Calu3 (cell line): ENCODE measurements at regions not wholly inside any gene's neighbourhood (a gene's known extent, or its start where the extent isn't known, plus 50 kb on each side); places are given as distances from the start of the nearest gene placed in this dataset.

ENCODE experiments used
- BruUV-seq: library from RNA; stranded (reverse); fragments of 400-500 nt; replicated peaks from 2 replicates; lab custom pipeline; 2021; lab: Mats Ljungman, UMichigan
- CTCF ChIA-PET: fragments of 300-600 bp; sonication (Branson Sonifier 250); formaldehyde crosslinking; loops from one replicate; lab custom pipeline; 2022; ENCODE audit warnings: antibody characterized with exemption; lab: Charles Lee
- DNase-seq: peaks from one replicate; pipeline ENCODE4 v3.0.0; 2022
- H3K27ac Mint-ChIP-seq: one replicate; pipeline ENCODE4 v1.8.0; 2022; ENCODE audit warnings: mixed read lengths; ENCODE audit not compliant: unreplicated experiment
- H3K27me3 Mint-ChIP-seq: one replicate; pipeline ENCODE4 v1.8.0; 2022; ENCODE audit warnings: mixed read lengths; ENCODE audit not compliant: unreplicated experiment
- H3K36me3 Mint-ChIP-seq: one replicate; pipeline ENCODE4 v1.8.0; 2022; ENCODE audit warnings: mild to moderate bottlenecking, moderate library complexity, mixed read lengths; ENCODE audit not compliant: insufficient read depth, unreplicated experiment
- H3K4me1 Mint-ChIP-seq: one replicate; pipeline ENCODE4 v1.8.0; 2022; ENCODE audit warnings: mild to moderate bottlenecking, low read depth, mixed read lengths; ENCODE audit not compliant: unreplicated experiment
- H3K4me3 Mint-ChIP-seq: one replicate; pipeline ENCODE4 v1.8.0; 2022; ENCODE audit warnings: mild to moderate bottlenecking, low read depth, moderate library complexity, mixed read lengths; ENCODE audit not compliant: unreplicated experiment
- H3K9me3 Mint-ChIP-seq: one replicate; pipeline ENCODE4 v1.8.0; 2022; ENCODE audit warnings: low read depth, mixed read lengths; ENCODE audit not compliant: unreplicated experiment
- intact Hi-C: fragments of 100-400 bp; cut with micrococcal nuclease; formaldehyde crosslinking; loops from one replicate; pipeline ENCODE4 v1.10.0; 2022; ENCODE audit not compliant: unreplicated experiment
- TF ChIP-seq, protein P1 (sequence below): fragments of 200-600 bp; IDR thresholded peaks from one replicate; pipeline ENCODE4 v1.8.0; 2022; ENCODE audit warnings: antibody characterized with exemption; ENCODE audit not compliant: unreplicated experiment

- BruUV-seq: no TSS peak
- Mint-ChIP-seq H3K27me3 (no peaks in the 10 kb centered on the region), H3K36me3 (no peaks in the 10 kb centered on the region), H3K4me3 (no peak overlapping the region), H3K9me3 (peaks cover 2% of the 10 kb centered on the region), H3K27ac (no peak overlapping the region), H3K4me1 (no peaks in the 10 kb centered on the region)
- DNase-seq: no peak
- CTCF ChIA-PET: no interaction called here
- intact Hi-C loops: no loop called here
- TF ChIP-seq, protein P1, sequence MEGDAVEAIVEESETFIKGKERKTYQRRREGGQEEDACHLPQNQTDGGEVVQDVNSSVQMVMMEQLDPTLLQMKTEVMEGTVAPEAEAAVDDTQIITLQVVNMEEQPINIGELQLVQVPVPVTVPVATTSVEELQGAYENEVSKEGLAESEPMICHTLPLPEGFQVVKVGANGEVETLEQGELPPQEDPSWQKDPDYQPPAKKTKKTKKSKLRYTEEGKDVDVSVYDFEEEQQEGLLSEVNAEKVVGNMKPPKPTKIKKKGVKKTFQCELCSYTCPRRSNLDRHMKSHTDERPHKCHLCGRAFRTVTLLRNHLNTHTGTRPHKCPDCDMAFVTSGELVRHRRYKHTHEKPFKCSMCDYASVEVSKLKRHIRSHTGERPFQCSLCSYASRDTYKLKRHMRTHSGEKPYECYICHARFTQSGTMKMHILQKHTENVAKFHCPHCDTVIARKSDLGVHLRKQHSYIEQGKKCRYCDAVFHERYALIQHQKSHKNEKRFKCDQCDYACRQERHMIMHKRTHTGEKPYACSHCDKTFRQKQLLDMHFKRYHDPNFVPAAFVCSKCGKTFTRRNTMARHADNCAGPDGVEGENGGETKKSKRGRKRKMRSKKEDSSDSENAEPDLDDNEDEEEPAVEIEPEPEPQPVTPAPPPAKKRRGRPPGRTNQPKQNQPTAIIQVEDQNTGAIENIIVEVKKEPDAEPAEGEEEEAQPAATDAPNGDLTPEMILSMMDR: no peak
These were observed 220.8 kb upstream of the SNX19 start for GRCh38 chr11:131137046-131137445.

- no peak overlapping the region for H3K4me3 Mint-ChIP-seq
- H3K4me1 Mint-ChIP-seq: no peaks in the 10 kb centered on the region
- no peaks in the 10 kb centered on the region for H3K9me3 Mint-ChIP-seq
- CTCF ChIA-PET: no interaction called here
- BruUV-seq: no TSS peak
- intact Hi-C loops: no loop called here
- TF ChIP-seq, protein P1: no peak
- DNase-seq: no peak
- H3K27me3 Mint-ChIP-seq: no peaks in the 10 kb centered on the region
- H3K27ac Mint-ChIP-seq: no peak overlapping the region
- no peaks in the 10 kb centered on the region for H3K36me3 Mint-ChIP-seq
These were observed 222.5 kb upstream of the SNX19 start for GRCh38 chr11:131138731-131139130.

- TF ChIP-seq, protein P1: no peak
- no peak overlapping the region for H3K27ac Mint-ChIP-seq
- H3K4me3 Mint-ChIP-seq: no peak overlapping the region
- no TSS peak for BruUV-seq
- no peaks in the 10 kb centered on the region for H3K36me3 Mint-ChIP-seq
- CTCF ChIA-PET: no interaction called here
- no peaks in the 10 kb centered on the region for H3K27me3 Mint-ChIP-seq
- intact Hi-C loops: no loop called here
- peaks cover 12% of the 10 kb centered on the region for H3K9me3 Mint-ChIP-seq
- no peaks in the 10 kb centered on the region for H3K4me1 Mint-ChIP-seq
- no peak for DNase-seq
These were observed 224.6 kb upstream of the NTM start for GRCh38 chr11:131145791-131146190.

GRCh38 chr11:131146827-131147490 lies 223.5 kb upstream of the NTM start:
- Mint-ChIP-seq H3K4me3 (no peak overlapping the region), H3K36me3 (no peaks in the 10 kb centered on the region), H3K27me3 (no peaks in the 10 kb centered on the region), H3K27ac (no peak overlapping the region), H3K4me1 (no peaks in the 10 kb centered on the region), H3K9me3 (peaks cover 12% of the 10 kb centered on the region)
- TF ChIP-seq, protein P1: no peak
- no TSS peak for BruUV-seq
- intact Hi-C loops: no loop called here
- DNase-seq: no peak
- CTCF ChIA-PET: no interaction called here
